ENCODE measurements at regions not wholly inside any gene's neighbourhood (a gene's known extent, or its start where the extent isn't known, plus 50 kb on each side); places are given as distances from the start of the nearest gene placed in this dataset.
"Not testable (repeated sequence)": the region's sequence is repeated elsewhere in the genome, so short reads cannot be mapped to it uniquely, and the experiment has no call there.

DNA sequence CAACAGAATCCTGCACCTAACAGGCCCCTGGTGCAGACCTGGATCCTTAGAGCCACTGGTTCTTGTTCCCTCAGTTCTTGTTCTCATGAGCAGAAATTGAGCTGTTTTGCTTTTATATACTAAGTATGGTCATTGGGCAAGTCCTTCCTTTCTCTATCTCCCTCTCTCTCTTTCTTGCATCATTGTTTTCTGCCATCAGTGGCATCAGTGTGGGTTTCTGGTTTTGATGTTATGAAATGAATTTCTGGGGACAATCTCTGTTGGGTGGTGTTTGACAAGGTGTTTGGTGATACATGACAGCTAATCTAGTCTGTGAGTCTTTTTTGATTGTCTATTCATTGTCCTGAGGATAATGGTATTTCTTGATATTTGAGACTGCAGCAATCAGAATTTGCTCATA lies 168.0 kb upstream of the NOTCH2NLA start:
- TF ChIP-seq CTCF (conservative IDR thresholded peaks at IDR 0.05; ENCODE audit: low read depth in 2 of 2); POLR2AphosphoS5 (IDR thresholded peaks at IDR 0.05; ENCODE audit: low read depth); CREB1 (CRISPR knock-in tag; IDR thresholded peaks at IDR 0.05; ENCODE audit: low read depth); EZH2 (IDR thresholded peaks at IDR 0.05; ENCODE audit: low read depth, unreplicated experiment): not testable (repeated sequence)
- TF ChIP-seq, protein P1, sequence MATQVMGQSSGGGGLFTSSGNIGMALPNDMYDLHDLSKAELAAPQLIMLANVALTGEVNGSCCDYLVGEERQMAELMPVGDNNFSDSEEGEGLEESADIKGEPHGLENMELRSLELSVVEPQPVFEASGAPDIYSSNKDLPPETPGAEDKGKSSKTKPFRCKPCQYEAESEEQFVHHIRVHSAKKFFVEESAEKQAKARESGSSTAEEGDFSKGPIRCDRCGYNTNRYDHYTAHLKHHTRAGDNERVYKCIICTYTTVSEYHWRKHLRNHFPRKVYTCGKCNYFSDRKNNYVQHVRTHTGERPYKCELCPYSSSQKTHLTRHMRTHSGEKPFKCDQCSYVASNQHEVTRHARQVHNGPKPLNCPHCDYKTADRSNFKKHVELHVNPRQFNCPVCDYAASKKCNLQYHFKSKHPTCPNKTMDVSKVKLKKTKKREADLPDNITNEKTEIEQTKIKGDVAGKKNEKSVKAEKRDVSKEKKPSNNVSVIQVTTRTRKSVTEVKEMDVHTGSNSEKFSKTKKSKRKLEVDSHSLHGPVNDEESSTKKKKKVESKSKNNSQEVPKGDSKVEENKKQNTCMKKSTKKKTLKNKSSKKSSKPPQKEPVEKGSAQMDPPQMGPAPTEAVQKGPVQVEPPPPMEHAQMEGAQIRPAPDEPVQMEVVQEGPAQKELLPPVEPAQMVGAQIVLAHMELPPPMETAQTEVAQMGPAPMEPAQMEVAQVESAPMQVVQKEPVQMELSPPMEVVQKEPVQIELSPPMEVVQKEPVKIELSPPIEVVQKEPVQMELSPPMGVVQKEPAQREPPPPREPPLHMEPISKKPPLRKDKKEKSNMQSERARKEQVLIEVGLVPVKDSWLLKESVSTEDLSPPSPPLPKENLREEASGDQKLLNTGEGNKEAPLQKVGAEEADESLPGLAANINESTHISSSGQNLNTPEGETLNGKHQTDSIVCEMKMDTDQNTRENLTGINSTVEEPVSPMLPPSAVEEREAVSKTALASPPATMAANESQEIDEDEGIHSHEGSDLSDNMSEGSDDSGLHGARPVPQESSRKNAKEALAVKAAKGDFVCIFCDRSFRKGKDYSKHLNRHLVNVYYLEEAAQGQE (IDR thresholded peaks at IDR 0.05; ENCODE audit: unreplicated experiment) = not testable (repeated sequence)
